Type B pancreatic cell (in vitro differentiated cells): ENCODE measurements at regions not wholly inside any gene's neighbourhood (a gene's known extent, or its start where the extent isn't known, plus 50 kb on each side); places are given as distances from the start of the nearest gene placed in this dataset.

Experiments
- DNase-seq: peaks from one replicate; pipeline ENCODE4 v3.0.0; 2021; ENCODE audit warnings: mixed read lengths; ENCODE audit not compliant: unreplicated experiment; ENCODE audit errors: extremely low spot score
- H3K27ac Mint-ChIP-seq: 2 replicates; pipeline ENCODE4 v1.8.0; 2021; ENCODE audit warnings: mild to moderate bottlenecking, mixed read lengths
- H3K27me3 Mint-ChIP-seq: 2 replicates; pipeline ENCODE4 v1.8.0; 2021; ENCODE audit warnings: mixed read lengths
- H3K36me3 Mint-ChIP-seq: 2 replicates; pipeline ENCODE4 v1.8.0; 2021; ENCODE audit warnings: mixed read lengths
- H3K4me1 Mint-ChIP-seq: one replicate; pipeline ENCODE4 v1.8.0; 2021; ENCODE audit warnings: mixed read lengths; ENCODE audit not compliant: unreplicated experiment
- H3K4me3 Mint-ChIP-seq: 2 replicates; pipeline ENCODE4 v1.8.0; 2021; ENCODE audit warnings: mild to moderate bottlenecking, mixed read lengths
- H3K9me3 Mint-ChIP-seq: 2 replicates; pipeline ENCODE4 v1.8.0; 2021; ENCODE audit warnings: mixed read lengths
- CTCF ChIP-seq: fragments of 200-600 bp; sonication (generic); conservative IDR thresholded peaks from 2 replicates; pipeline ENCODE4 v1.5.0; 2021; ENCODE audit warnings: antibody characterized with exemption, mild to moderate bottlenecking

GRCh38 chr1:4058706-4059105 is 158.6 kb upstream of the C1orf174 start:
- TF ChIP-seq CTCF = no peak
- DNase-seq = peak; percentile 54
- Mint-ChIP-seq H3K4me1 (no peaks in the 10 kb centered on the region), H3K27me3 (peaks cover 7% of the 10 kb centered on the region), H3K36me3 (no peaks in the 10 kb centered on the region), H3K4me3 (no peak overlapping the region), H3K9me3 (no peaks in the 10 kb centered on the region), H3K27ac (no peak overlapping the region)

GRCh38 chr1:4059270-4059669 is 159.2 kb upstream of the C1orf174 start:
- H3K4me3 Mint-ChIP-seq = no peak overlapping the region
- no peaks in the 10 kb centered on the region for H3K4me1 Mint-ChIP-seq

GRCh38 chr1:4060850-4061249 is 160.8 kb upstream of the C1orf174 start:
- Mint-ChIP-seq H3K27me3 (no peaks in the 10 kb centered on the region), H3K4me1 (no peaks in the 10 kb centered on the region), H3K36me3 (no peaks in the 10 kb centered on the region), H3K27ac (no peak overlapping the region), H3K4me3 (no peak overlapping the region), H3K9me3 (no peaks in the 10 kb centered on the region)
- DNase-seq = peak; percentile 62
- TF ChIP-seq CTCF = no peak

More at GRCh38 chr1:4059270-4059669, 159.2 kb upstream of the C1orf174 start:
- H3K9me3 Mint-ChIP-seq = no peaks in the 10 kb centered on the region
- H3K27ac Mint-ChIP-seq = no peak overlapping the region
- H3K27me3 Mint-ChIP-seq = peaks cover 6% of the 10 kb centered on the region
- H3K36me3 Mint-ChIP-seq = no peaks in the 10 kb centered on the region
- peak; percentile 44 for DNase-seq
- TF ChIP-seq CTCF = no peak

GRCh38 chr1:4061521-4062031 is 161.5 kb upstream of the C1orf174 start:
- no peaks in the 10 kb centered on the region for H3K27me3 Mint-ChIP-seq
- no peak for TF ChIP-seq CTCF
- no peaks in the 10 kb centered on the region for H3K36me3 Mint-ChIP-seq
- no peak overlapping the region for H3K27ac Mint-ChIP-seq
- H3K4me1 Mint-ChIP-seq = no peaks in the 10 kb centered on the region
- no peaks in the 10 kb centered on the region for H3K9me3 Mint-ChIP-seq
- no peak overlapping the region for H3K4me3 Mint-ChIP-seq
- DNase-seq = peak; percentile 64

GRCh38 chr1:4062041-4062440 is 162.0 kb upstream of the C1orf174 start:
- Mint-ChIP-seq H3K4me3 (no peak overlapping the region), H3K4me1 (no peaks in the 10 kb centered on the region), H3K27me3 (no peaks in the 10 kb centered on the region), H3K27ac (no peak overlapping the region), H3K9me3 (no peaks in the 10 kb centered on the region), H3K36me3 (no peaks in the 10 kb centered on the region)
- no peak for TF ChIP-seq CTCF
- peak; percentile 47 for DNase-seq

GRCh38 chr1:4062560-4062959 is 162.5 kb upstream of the C1orf174 start:
- Mint-ChIP-seq H3K9me3 (no peaks in the 10 kb centered on the region), H3K27ac (no peak overlapping the region), H3K4me3 (no peak overlapping the region), H3K27me3 (no peaks in the 10 kb centered on the region), H3K4me1 (no peaks in the 10 kb centered on the region), H3K36me3 (no peaks in the 10 kb centered on the region)
- no peak for TF ChIP-seq CTCF
- no peak for DNase-seq
